ENCODE measurements at regions not wholly inside any gene's neighbourhood (a gene's known extent, or its start where the extent isn't known, plus 50 kb on each side); places are given as distances from the start of the nearest gene placed in this dataset.

- TF ChIP-seq REST (IDR thresholded peaks at IDR 0.05; ENCODE audit: unreplicated experiment) = no peak
Measured at GRCh38 chr20:11354846-11355245, 562.8 kb upstream of the BTBD3 start (continued).

DNA sequence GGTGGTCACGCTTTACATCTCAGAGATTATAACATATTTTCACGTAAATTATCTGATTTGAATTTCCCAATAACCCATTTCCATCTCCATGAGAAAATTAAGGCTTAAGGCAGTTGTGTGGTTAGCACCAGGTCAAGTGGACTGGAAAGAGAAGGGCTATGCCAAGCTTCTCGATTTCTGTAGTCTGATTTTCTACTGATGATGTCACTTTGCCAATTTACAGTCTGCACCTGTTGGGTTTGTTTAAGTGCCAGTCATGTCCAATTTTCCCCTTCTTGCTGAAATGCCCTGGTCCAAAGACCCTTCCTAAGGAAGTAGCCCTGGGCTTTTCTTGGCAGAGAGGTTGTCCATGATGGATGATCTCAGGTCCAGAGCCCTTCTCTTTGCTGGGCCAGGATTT lies 562.3 kb upstream of the BTBD3 start:
- no peak overlapping the region for H3K4me3 ChIP-seq

GRCh38 chr20:11356061-11356460 lies 561.6 kb upstream of the BTBD3 start:
- Mint-ChIP-seq H3K27me3 (ENCODE audit: insufficient read depth, low read depth, poor library complexity) (peaks cover 5% of the 10 kb centered on the region), H3K9me3 (peaks cover 5% of the 10 kb centered on the region; the same call in 1 of the 3 replicates), H3K27ac (no peak overlapping the region), H3K36me3 (ENCODE audit: low read depth) (0 out of 3 replicates have a peak, but pooled peaks cover 3% of the 10 kb centered on the region), H3K4me1 (peaks cover 16% of the 10 kb centered on the region), H3K4me3 (no peak overlapping the region)
- Histone ChIP-seq H3K4me3 (no peak overlapping the region), H3F3A (replicated peaks; ENCODE audit: low read depth) (no peaks in the 10 kb centered on the region), H3K27me3 (ENCODE audit: insufficient read depth) (no peaks in the 10 kb centered on the region), H3K4me1 (ENCODE audit: insufficient read depth) (peaks cover 15% of the 10 kb centered on the region; the same call in 1 of the 2 replicates), H3K9me2 (ENCODE audit: insufficient read depth) (peaks cover 10% of the 10 kb centered on the region; the same call in 1 of the 2 replicates), H4K20me1 (replicated peaks; ENCODE audit: insufficient read depth) (no peaks in the 10 kb centered on the region), H2AFZ (no peak overlapping the region), H3K79me2 (replicated peaks; ENCODE audit: insufficient read depth) (no peaks in the 10 kb centered on the region), H3K36me3 (ENCODE audit: insufficient read depth) (no peaks in the 10 kb centered on the region), H3K27ac (ENCODE audit: low read depth) (no peak overlapping the region), H3K4me2 (no peak overlapping the region)
- TF ChIP-seq, protein P1, sequence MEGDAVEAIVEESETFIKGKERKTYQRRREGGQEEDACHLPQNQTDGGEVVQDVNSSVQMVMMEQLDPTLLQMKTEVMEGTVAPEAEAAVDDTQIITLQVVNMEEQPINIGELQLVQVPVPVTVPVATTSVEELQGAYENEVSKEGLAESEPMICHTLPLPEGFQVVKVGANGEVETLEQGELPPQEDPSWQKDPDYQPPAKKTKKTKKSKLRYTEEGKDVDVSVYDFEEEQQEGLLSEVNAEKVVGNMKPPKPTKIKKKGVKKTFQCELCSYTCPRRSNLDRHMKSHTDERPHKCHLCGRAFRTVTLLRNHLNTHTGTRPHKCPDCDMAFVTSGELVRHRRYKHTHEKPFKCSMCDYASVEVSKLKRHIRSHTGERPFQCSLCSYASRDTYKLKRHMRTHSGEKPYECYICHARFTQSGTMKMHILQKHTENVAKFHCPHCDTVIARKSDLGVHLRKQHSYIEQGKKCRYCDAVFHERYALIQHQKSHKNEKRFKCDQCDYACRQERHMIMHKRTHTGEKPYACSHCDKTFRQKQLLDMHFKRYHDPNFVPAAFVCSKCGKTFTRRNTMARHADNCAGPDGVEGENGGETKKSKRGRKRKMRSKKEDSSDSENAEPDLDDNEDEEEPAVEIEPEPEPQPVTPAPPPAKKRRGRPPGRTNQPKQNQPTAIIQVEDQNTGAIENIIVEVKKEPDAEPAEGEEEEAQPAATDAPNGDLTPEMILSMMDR (conservative IDR thresholded peaks at IDR 0.05; ENCODE audit: low read depth in 2 of 2) = no peak
- ATAC-seq (no peak), DNase-seq (ENCODE audit: low spot score) (no peak)

More for the DNA sequence above, 562.3 kb upstream of the BTBD3 start:
- ATAC-seq = no peak
- H3K4me1 ChIP-seq (ENCODE audit: insufficient read depth) = peaks cover 15% of the 10 kb centered on the region; the same call in 1 of the 2 replicates
- no peaks in the 10 kb centered on the region for H3F3A ChIP-seq (replicated peaks; ENCODE audit: low read depth)
- TF ChIP-seq NANOG (IDR thresholded peaks at IDR 0.05; ENCODE audit: borderline replicate concordance) (no peak), EZH2 (IDR thresholded peaks at IDR 0.05; ENCODE audit: low read depth, unreplicated experiment) (no peak)
- TF ChIP-seq, protein P1 (conservative IDR thresholded peaks at IDR 0.05; ENCODE audit: low read depth in 2 of 2) = no peak
- Mint-ChIP-seq H3K4me3 (no peak overlapping the region), H3K27me3 (ENCODE audit: insufficient read depth, low read depth, poor library complexity) (peaks cover 5% of the 10 kb centered on the region), H3K4me1 (peaks cover 18% of the 10 kb centered on the region), H3K27ac (no peak overlapping the region), H3K36me3 (ENCODE audit: low read depth) (no peaks in the 10 kb centered on the region), H3K9me3 (no peaks in the 10 kb centered on the region; the same call in 2 of the 3 replicates)
- no peak overlapping the region for H2AFZ ChIP-seq
- peaks cover 10% of the 10 kb centered on the region; the same call in 1 of the 2 replicates for H3K9me2 ChIP-seq (ENCODE audit: insufficient read depth)
- H4K20me1 ChIP-seq (replicated peaks; ENCODE audit: insufficient read depth) = no peaks in the 10 kb centered on the region
- H3K79me2 ChIP-seq (replicated peaks; ENCODE audit: insufficient read depth) = no peaks in the 10 kb centered on the region
- no peaks in the 10 kb centered on the region for H3K27me3 ChIP-seq (ENCODE audit: insufficient read depth)
- no peak for DNase-seq (ENCODE audit: low spot score)
- H3K36me3 ChIP-seq (ENCODE audit: insufficient read depth) = no peaks in the 10 kb centered on the region
- H3K27ac ChIP-seq (ENCODE audit: low read depth) = no peak overlapping the region
- H3K4me2 ChIP-seq = no peak overlapping the region

Data from GM23338 (cell line).